ENCODE measurements at regions not wholly inside any gene's neighbourhood (a gene's known extent, or its start where the extent isn't known, plus 50 kb on each side); places are given as distances from the start of the nearest gene placed in this dataset.

- DNase-seq (ENCODE audit: low read depth, low spot score) (no peak), FAIRE-seq (no peak)
- dilution Hi-C loops (cut with MboI; ENCODE audit: extremely low pct_ligation_motif_present, low sequenced_read_pairs): no loop called here
- peaks cover 3% of the 10 kb centered on the region for H3K27me3 ChIP-seq (ENCODE audit: control insufficient read depth, extremely low read depth, insufficient read depth, low read length)
- no peak overlapping the region for H3K27ac ChIP-seq (ENCODE audit: control insufficient read depth, insufficient read depth, low read length)
- H3K4me1 ChIP-seq (ENCODE audit: control insufficient read depth, extremely low read depth, insufficient read depth, low read length): no peaks in the 10 kb centered on the region
- peak overlapping the region; percentile 50 for H2AFZ ChIP-seq (ENCODE audit: control insufficient read depth, low read length)
- H3K4me3 ChIP-seq (ENCODE audit: control insufficient read depth in 2 of 3, extremely low read depth in 1 of 3, insufficient read depth in 2 of 3, low read depth in 1 of 3, low read length in 3 of 3): peak overlapping the region; percentile 10 to 35 (median 17)
- TF ChIP-seq CTCF (optimal IDR thresholded peaks at IDR 0.05 in 1 of 3, IDR thresholded peaks at IDR 0.05 in 1 of 3, conservative IDR thresholded peaks at IDR 0.05 in 1 of 3; ENCODE audit: extremely low read depth in 1 of 3, insufficient read depth in 2 of 3, low read length in 3 of 3) (no peak), EZH2 (IDR thresholded peaks at IDR 0.05; ENCODE audit: low read length) (no peak)
- no peaks in the 10 kb centered on the region for H3K36me3 ChIP-seq (ENCODE audit: control insufficient read depth in 2 of 2, extremely low read depth in 1 of 2, insufficient read depth in 2 of 2, low read length in 2 of 2)
- H3K9ac ChIP-seq (ENCODE audit: control insufficient read depth, extremely low read depth, insufficient read depth, low read length): no peak overlapping the region
- no peaks in the 10 kb centered on the region for H3K9me3 ChIP-seq (ENCODE audit: control insufficient read depth, low read depth, low read length)
- H3K79me2 ChIP-seq (ENCODE audit: control insufficient read depth, insufficient read depth, low read length): no peaks in the 10 kb centered on the region
- H3K9me1 ChIP-seq (ENCODE audit: control insufficient read depth, extremely low read depth, insufficient read depth, low read length): no peaks in the 10 kb centered on the region
- H4K20me1 ChIP-seq (ENCODE audit: control insufficient read depth, extremely low read depth, insufficient read depth, low read length): no peaks in the 10 kb centered on the region
- peak overlapping the region; percentile 52 for H3K4me2 ChIP-seq (ENCODE audit: control insufficient read depth, extremely low read depth, insufficient read depth, low read depth, low read length)
These were observed 236.9 kb downstream of the SCG2 start for GRCh38 chr2:223365158-223365679.

GRCh38 chr2:223366566-223366965, 235.6 kb downstream of the SCG2 start:
- FAIRE-seq: no peak
- dilution Hi-C loops (cut with MboI; ENCODE audit: extremely low pct_ligation_motif_present, low sequenced_read_pairs): no loop called here
- TF ChIP-seq EZH2 (IDR thresholded peaks at IDR 0.05; ENCODE audit: low read length): no peak
- no peak for TF ChIP-seq CTCF (optimal IDR thresholded peaks at IDR 0.05 in 1 of 3, IDR thresholded peaks at IDR 0.05 in 1 of 3, conservative IDR thresholded peaks at IDR 0.05 in 1 of 3; ENCODE audit: extremely low read depth in 1 of 3, insufficient read depth in 2 of 3, low read length in 3 of 3)

More at GRCh38 chr2:223366566-223366965, 235.6 kb downstream of the SCG2 start:
- Histone ChIP-seq H4K20me1 (ENCODE audit: control insufficient read depth, extremely low read depth, insufficient read depth, low read length) (no peaks in the 10 kb centered on the region), H3K4me3 (ENCODE audit: control insufficient read depth in 2 of 3, extremely low read depth in 1 of 3, insufficient read depth in 2 of 3, low read depth in 1 of 3, low read length in 3 of 3) (no peak overlapping the region), H3K4me1 (ENCODE audit: control insufficient read depth, extremely low read depth, insufficient read depth, low read length) (no peaks in the 10 kb centered on the region), H3K9me1 (ENCODE audit: control insufficient read depth, extremely low read depth, insufficient read depth, low read length) (no peaks in the 10 kb centered on the region), H3K4me2 (ENCODE audit: control insufficient read depth, extremely low read depth, insufficient read depth, low read depth, low read length) (no peak overlapping the region), H3K9ac (ENCODE audit: control insufficient read depth, extremely low read depth, insufficient read depth, low read length) (no peak overlapping the region), H2AFZ (ENCODE audit: control insufficient read depth, low read length) (no peak overlapping the region), H3K27ac (ENCODE audit: control insufficient read depth, insufficient read depth, low read length) (no peak overlapping the region), H3K9me3 (ENCODE audit: control insufficient read depth, low read depth, low read length) (no peaks in the 10 kb centered on the region), H3K36me3 (ENCODE audit: control insufficient read depth in 2 of 2, extremely low read depth in 1 of 2, insufficient read depth in 2 of 2, low read length in 2 of 2) (no peaks in the 10 kb centered on the region), H3K27me3 (ENCODE audit: control insufficient read depth, extremely low read depth, insufficient read depth, low read length) (peaks cover 3% of the 10 kb centered on the region), H3K79me2 (ENCODE audit: control insufficient read depth, insufficient read depth, low read length) (no peaks in the 10 kb centered on the region)
- no peak for DNase-seq (ENCODE audit: low read depth, low spot score)

Measured in keratinocyte (primary cell).